Astrocyte (in vitro differentiated cells and primary cell): ENCODE measurements at regions not wholly inside any gene's neighbourhood (a gene's known extent, or its start where the extent isn't known, plus 50 kb on each side); places are given as distances from the start of the nearest gene placed in this dataset.

Experiments
- CTCF ChIP-seq: IDR thresholded peaks from 2 replicates; pipeline ENCODE4 v1.5.1; 2011; ENCODE audit warnings: low read depth, mild to moderate bottlenecking, inconsistent platforms, low read length, moderate library complexity; ENCODE audit not compliant: insufficient read depth
- EZH2 ChIP-seq: IDR thresholded peaks from 2 replicates; pipeline ENCODE4 v1.6.1; 2012; ENCODE audit warnings: mild to moderate bottlenecking, low read length, inconsistent platforms; ENCODE audit not compliant: insufficient read depth

DNA sequence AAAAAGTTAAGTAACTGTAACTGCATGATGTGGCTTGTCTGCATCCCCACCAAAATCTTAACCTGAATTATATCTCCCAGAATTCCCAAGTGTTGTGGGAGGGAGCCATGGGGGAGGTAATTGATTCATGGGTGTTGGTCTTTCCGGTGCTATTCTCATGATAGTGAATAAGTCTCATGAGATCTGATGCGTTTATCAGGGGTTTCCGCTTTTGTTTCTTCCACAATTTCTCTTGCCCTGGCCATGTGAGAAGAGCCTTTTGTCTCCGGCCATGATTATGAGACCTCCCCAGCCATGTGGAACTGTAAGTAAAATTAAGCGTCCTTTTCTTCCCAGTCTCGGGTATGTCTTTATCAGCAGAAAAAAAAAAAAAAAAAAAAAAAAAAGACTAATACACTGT, 385.8 kb downstream of the SLITRK1 start:
- no peak for TF ChIP-seq CTCF
- TF ChIP-seq EZH2: no peak
